HFFc6 (cell line): ENCODE measurements at regions not wholly inside any gene's neighbourhood (a gene's known extent, or its start where the extent isn't known, plus 50 kb on each side); places are given as distances from the start of the nearest gene placed in this dataset.

Experiments used
- DNase-seq: peaks from one replicate; pipeline ENCODE4 v3.0.0-alpha.2; 2018
- H3K27ac Mint-ChIP-seq: 2 replicates; pipeline ENCODE4 v1.8.0; 2020; ENCODE audit warnings: mild to moderate bottlenecking, mixed read lengths
- H3K27me3 Mint-ChIP-seq: 2 replicates; pipeline ENCODE4 v1.8.0; 2021; ENCODE audit warnings: mild to moderate bottlenecking, moderate library complexity, mixed read lengths; ENCODE audit not compliant: insufficient read depth
- H3K36me3 Mint-ChIP-seq: 2 replicates; pipeline ENCODE4 v1.8.0; 2021; ENCODE audit warnings: low read depth, mixed read lengths
- H3K4me1 Mint-ChIP-seq: 2 replicates; pipeline ENCODE4 v1.8.0; 2020; ENCODE audit warnings: low read depth, mixed read lengths
- H3K4me3 Mint-ChIP-seq: 2 replicates; pipeline ENCODE4 v1.8.0; 2020; ENCODE audit warnings: mild to moderate bottlenecking, moderate library complexity, mixed read lengths
- H3K9me3 Mint-ChIP-seq: 2 replicates; pipeline ENCODE4 v1.8.0; 2020; ENCODE audit warnings: mild to moderate bottlenecking, mixed read lengths
- CTCF ChIP-seq: fragments of 200-600 bp; sonication (generic); IDR thresholded peaks from 2 replicates; pipeline ENCODE4 v1.5.0; 2021; ENCODE audit warnings: antibody characterized with exemption, mild to moderate bottlenecking

GRCh38 chr3:16114429-16114828 is 60.1 kb upstream of the GALNT15 start:
- H3K9me3 Mint-ChIP-seq, result peaks cover 5% of the 10 kb centered on the region; the same call in 1 of the 2 replicates
- no peak for DNase-seq
- peaks cover 13% of the 10 kb centered on the region; the same call in 1 of the 2 replicates for H3K36me3 Mint-ChIP-seq
- H3K27me3 Mint-ChIP-seq, result peaks cover 3% of the 10 kb centered on the region; the same call in 1 of the 2 replicates
- no peak for TF ChIP-seq CTCF
- H3K4me3 Mint-ChIP-seq, result no peak overlapping the region
- H3K27ac Mint-ChIP-seq, result peak overlapping the region; percentile 89
- H3K4me1 Mint-ChIP-seq, result peaks cover 42% of the 10 kb centered on the region

- Mint-ChIP-seq H3K27me3 (peaks cover 5% of the 10 kb centered on the region; the same call in 1 of the 2 replicates), H3K36me3 (peaks cover 13% of the 10 kb centered on the region; the same call in 1 of the 2 replicates), H3K27ac (peak overlapping the region; percentile 89; the same call in 1 of the 2 replicates), H3K9me3 (peaks cover 5% of the 10 kb centered on the region; the same call in 1 of the 2 replicates), H3K4me1 (peaks cover 46% of the 10 kb centered on the region), H3K4me3 (no peak overlapping the region)
- DNase-seq, result no peak
- TF ChIP-seq CTCF, result no peak
These were observed 59.5 kb upstream of the GALNT15 start for GRCh38 chr3:16114930-16115329.

- Mint-ChIP-seq H3K27ac (no peak overlapping the region), H3K36me3 (peaks cover 11% of the 10 kb centered on the region; the same call in 1 of the 2 replicates), H3K4me3 (no peak overlapping the region), H3K4me1 (peaks cover 62% of the 10 kb centered on the region), H3K9me3 (no peaks in the 10 kb centered on the region), H3K27me3 (peaks cover 7% of the 10 kb centered on the region; the same call in 1 of the 2 replicates)
- no peak for TF ChIP-seq CTCF
- DNase-seq, result no peak
These were observed 56.1 kb upstream of the GALNT15 start for GRCh38 chr3:16118396-16118795.

DNA sequence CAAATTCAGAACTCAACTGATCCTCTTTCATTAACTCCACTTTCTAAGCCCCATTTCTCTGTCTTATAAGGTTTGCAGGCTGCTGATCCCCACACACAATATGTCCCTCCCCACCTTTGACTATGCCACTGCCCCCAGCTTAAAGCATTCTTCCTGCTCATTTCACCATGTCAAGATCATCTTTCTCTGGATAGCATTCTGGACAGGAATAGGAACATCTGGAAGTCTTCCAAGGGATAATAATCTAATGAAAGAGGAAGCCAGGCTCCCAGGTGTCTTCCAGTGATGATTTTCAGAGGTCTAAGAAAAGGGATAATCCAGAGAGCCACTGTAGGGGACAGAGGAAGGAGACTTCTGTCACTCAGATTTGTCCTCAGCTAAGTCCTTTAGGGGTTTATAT is 54.6 kb upstream of the GALNT15 start:
- H3K27ac Mint-ChIP-seq, result no peak overlapping the region
- DNase-seq, result no peak
- peaks cover 11% of the 10 kb centered on the region; the same call in 1 of the 2 replicates for H3K36me3 Mint-ChIP-seq
- H3K4me3 Mint-ChIP-seq, result no peak overlapping the region
- no peaks in the 10 kb centered on the region for H3K9me3 Mint-ChIP-seq
- H3K27me3 Mint-ChIP-seq, result peaks cover 7% of the 10 kb centered on the region; the same call in 1 of the 2 replicates
- peaks cover 61% of the 10 kb centered on the region for H3K4me1 Mint-ChIP-seq
- no peak for TF ChIP-seq CTCF

DNA sequence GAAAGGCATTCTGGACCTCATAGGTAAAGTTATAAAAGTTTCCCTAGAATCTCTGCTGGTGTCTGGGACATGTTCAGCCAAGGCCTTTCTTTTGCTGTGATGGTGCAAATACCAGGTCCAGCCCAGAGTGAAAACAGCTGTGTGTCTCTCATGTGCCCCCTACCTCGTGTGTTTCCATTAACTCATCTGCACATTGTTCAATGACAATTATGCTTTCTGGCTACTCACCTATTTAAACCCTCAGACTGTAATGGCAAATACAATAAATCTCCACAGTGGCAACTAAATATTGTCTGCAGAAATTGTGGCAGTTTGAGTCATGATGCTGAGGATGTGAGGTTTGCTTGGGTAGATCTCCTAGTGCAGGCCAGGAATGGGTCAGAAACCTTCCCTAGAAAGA is 53.1 kb upstream of the GALNT15 start:
- peaks cover 8% of the 10 kb centered on the region; the same call in 1 of the 2 replicates for H3K27me3 Mint-ChIP-seq
- no peak for TF ChIP-seq CTCF
- H3K36me3 Mint-ChIP-seq, result peaks cover 11% of the 10 kb centered on the region; the same call in 1 of the 2 replicates
- peak overlapping the region; percentile 17; the same call in 1 of the 2 replicates for H3K27ac Mint-ChIP-seq
- peaks cover 60% of the 10 kb centered on the region for H3K4me1 Mint-ChIP-seq
- DNase-seq, result no peak
- H3K9me3 Mint-ChIP-seq, result no peaks in the 10 kb centered on the region
- no peak overlapping the region for H3K4me3 Mint-ChIP-seq
